Activated CD8-positive, alpha-beta memory T cell treated with anti-CD3 and anti-CD28 coated beads for 36 hours (primary cell): ENCODE measurements at regions not wholly inside any gene's neighbourhood (a gene's known extent, or its start where the extent isn't known, plus 50 kb on each side); places are given as distances from the start of the nearest gene placed in this dataset.

Experiments
- CTCF ChIA-PET: fragments of 350-600 bp; sonication (Branson Sonifier 250); formaldehyde crosslinking; loops from one replicate; lab custom pipeline; 2021; ENCODE audit warnings: antibody characterized with exemption; lab: Charles Lee
- POLR2A ChIA-PET: fragments of 350-600 bp; sonication (Branson Sonifier 250); formaldehyde crosslinking; loops from one replicate; lab custom pipeline; 2021; ENCODE audit warnings: antibody characterized with exemption; lab: Charles Lee

- CTCF ChIA-PET: no interaction called here
- POLR2A ChIA-PET: no interaction called here
These were observed 286.5 kb upstream of the NBEA start for GRCh38 chr13:34655554-34655953.

- ChIA-PET CTCF (no interaction called here), POLR2A (no interaction called here)
These were observed 284.4 kb upstream of the NBEA start for GRCh38 chr13:34657716-34658115.

- ChIA-PET POLR2A (no interaction called here), CTCF (no interaction called here)
These were observed 274.5 kb upstream of the NBEA start for GRCh38 chr13:34667286-34668218.

- CTCF ChIA-PET: no interaction called here
- POLR2A ChIA-PET: no interaction called here
These were observed 270.9 kb upstream of the NBEA start for GRCh38 chr13:34671137-34671536.

GRCh38 chr13:34672631-34673030 is 269.4 kb upstream of the NBEA start:
- CTCF ChIA-PET: no interaction called here

GRCh38 chr13:34675626-34676025 is 266.4 kb upstream of the NBEA start:
- ChIA-PET CTCF (no interaction called here), POLR2A (no interaction called here)

More at GRCh38 chr13:34672631-34673030, 269.4 kb upstream of the NBEA start:
- POLR2A ChIA-PET: no interaction called here

GRCh38 chr13:34678154-34678553 is 263.9 kb upstream of the NBEA start:
- CTCF ChIA-PET: no interaction called here
- POLR2A ChIA-PET: no interaction called here

- ChIA-PET POLR2A (no interaction called here), CTCF (no interaction called here)
These were observed 260.6 kb upstream of the NBEA start for GRCh38 chr13:34681405-34681955.

GRCh38 chr13:34695063-34695462 is 247.0 kb upstream of the NBEA start:
- ChIA-PET POLR2A (no interaction called here), CTCF (no interaction called here)

GRCh38 chr13:34696296-34696695 is 245.8 kb upstream of the NBEA start:
- CTCF ChIA-PET: no interaction called here
- POLR2A ChIA-PET: no interaction called here

- ChIA-PET CTCF (no interaction called here), POLR2A (no interaction called here)
These were observed 245.3 kb upstream of the NBEA start for GRCh38 chr13:34696741-34697140.

- POLR2A ChIA-PET: no interaction called here
- CTCF ChIA-PET: no interaction called here
These were observed 243.1 kb upstream of the NBEA start for GRCh38 chr13:34698945-34699344.

- CTCF ChIA-PET: no interaction called here
- POLR2A ChIA-PET: no interaction called here
These were observed 241.9 kb upstream of the NBEA start for GRCh38 chr13:34700155-34700554.

- POLR2A ChIA-PET: no interaction called here
- CTCF ChIA-PET: no interaction called here
These were observed 240.2 kb upstream of the NBEA start for GRCh38 chr13:34701919-34702318.

GRCh38 chr13:34708566-34709313 is 233.3 kb upstream of the NBEA start:
- ChIA-PET CTCF (no interaction called here), POLR2A (no interaction called here)

- CTCF ChIA-PET: no interaction called here
- POLR2A ChIA-PET: no interaction called here
These were observed 222.8 kb upstream of the NBEA start for GRCh38 chr13:34719060-34719875.

GRCh38 chr13:34720618-34721017 is 221.5 kb upstream of the NBEA start:
- ChIA-PET CTCF (no interaction called here), POLR2A (no interaction called here)

GRCh38 chr13:34721631-34722595 is 220.2 kb upstream of the NBEA start:
- CTCF ChIA-PET: no interaction called here
- POLR2A ChIA-PET: no interaction called here

- POLR2A ChIA-PET: no interaction called here
- CTCF ChIA-PET: no interaction called here
These were observed 219.1 kb upstream of the NBEA start for GRCh38 chr13:34722922-34723321.
